H1 (cell line): ENCODE measurements at regions not wholly inside any gene's neighbourhood (a gene's known extent, or its start where the extent isn't known, plus 50 kb on each side); places are given as distances from the start of the nearest gene placed in this dataset.

Experiments
- BRCA1 ChIP-seq: IDR thresholded peaks from 2 replicates; pipeline ENCODE4 v1.6.1; 2012; ENCODE audit warnings: low read depth, low read length, improper control_type of control experiment
- CTCF ChIP-seq, 3 experiments: IDR thresholded peaks; 1 replicate in 2 of 3; 2 replicates in 1 of 3; pipeline versions ENCODE4 v1.5.1 to v1.6.1; 2011; ENCODE audit warnings: low read length in 3 of 3, mild to moderate bottlenecking in 3 of 3, inconsistent platforms in 2 of 3, low read depth in 1 of 3, moderate library complexity in 1 of 3; ENCODE audit not compliant: insufficient read depth in 1 of 3; ENCODE audit errors: control extremely low read depth in 1 of 3
- EP300 ChIP-seq, 2 experiments: IDR thresholded peaks; 1 replicate in 1 of 2; 2 replicates in 1 of 2; pipeline ENCODE4 v1.6.1; 2011 to 2012; ENCODE audit warnings: low read depth in 2 of 2, low read length in 2 of 2, mild to moderate bottlenecking in 2 of 2, borderline replicate concordance in 1 of 2, inconsistent platforms in 1 of 2, moderate library complexity in 1 of 2
- EZH2 ChIP-seq: fragments of 200-600 bp; sonication (generic); IDR thresholded peaks from 2 replicates; pipeline ENCODE4 v1.7.1; 2012; ENCODE audit warnings: low read depth, mild to moderate bottlenecking, moderate library complexity, low read length, inconsistent platforms; ENCODE audit not compliant: severe bottlenecking
- POLR2AphosphoS5 ChIP-seq: IDR thresholded peaks from 2 replicates; pipeline ENCODE4 v1.6.1; 2011; ENCODE audit warnings: low read depth, low read length
- RAD21 ChIP-seq, 2 experiments: IDR thresholded peaks in 1 of 2; conservative IDR thresholded peaks in 1 of 2; 2 replicates each; pipeline ENCODE4 v1.6.1; 2011; ENCODE audit warnings: low read depth in 2 of 2, low read length in 2 of 2, improper control_type of control experiment in 1 of 2, inconsistent platforms in 1 of 2, mild to moderate bottlenecking in 1 of 2, moderate library complexity in 1 of 2
- SIN3A ChIP-seq, 2 experiments: IDR thresholded peaks in 1 of 2; conservative IDR thresholded peaks in 1 of 2; 2 replicates each; pipeline ENCODE4 v1.6.1; 2011 to 2012; ENCODE audit warnings: low read length in 2 of 2, improper control_type of control experiment in 1 of 2, low read depth in 1 of 2, mild to moderate bottlenecking in 1 of 2
- SRF ChIP-seq: IDR thresholded peaks from 2 replicates; pipeline ENCODE4 v1.6.1; 2011; ENCODE audit warnings: mild to moderate bottlenecking, low read depth, low read length, moderate library complexity
- TAF1 ChIP-seq: IDR thresholded peaks from 2 replicates; pipeline ENCODE4 v1.6.1; 2011; ENCODE audit warnings: mild to moderate bottlenecking, low read depth, low read length
- TF ChIP-seq, protein P1 (sequence below): IDR thresholded peaks from 2 replicates; pipeline ENCODE4 v1.6.1; 2011; ENCODE audit warnings: low read length, improper control_type of control experiment

GRCh38 chr5:68053202-68053601 is 162.4 kb upstream of the PIK3R1 start:
- TF ChIP-seq EP300 (IDR thresholded peaks at IDR 0.05; ENCODE audit: borderline replicate concordance in 1 of 2, low read depth in 2 of 2, low read length in 2 of 2) (no peak), TAF1 (no peak), RAD21 (IDR thresholded peaks at IDR 0.05 in 1 of 2, conservative IDR thresholded peaks at IDR 0.05 in 1 of 2; ENCODE audit: low read depth in 2 of 2, low read length in 2 of 2) (no peak), POLR2AphosphoS5 (no peak), CTCF (IDR thresholded peaks at IDR 0.05; ENCODE audit: control extremely low read depth in 1 of 3, insufficient read depth in 1 of 3, low read depth in 1 of 3, low read length in 3 of 3) (no peak), SRF (no peak), EZH2 (no peak), SIN3A (conservative IDR thresholded peaks at IDR 0.05 in 1 of 2, IDR thresholded peaks at IDR 0.05 in 1 of 2; ENCODE audit: low read depth in 1 of 2, low read length in 2 of 2) (no peak), BRCA1 (no peak)
- TF ChIP-seq, protein P1, sequence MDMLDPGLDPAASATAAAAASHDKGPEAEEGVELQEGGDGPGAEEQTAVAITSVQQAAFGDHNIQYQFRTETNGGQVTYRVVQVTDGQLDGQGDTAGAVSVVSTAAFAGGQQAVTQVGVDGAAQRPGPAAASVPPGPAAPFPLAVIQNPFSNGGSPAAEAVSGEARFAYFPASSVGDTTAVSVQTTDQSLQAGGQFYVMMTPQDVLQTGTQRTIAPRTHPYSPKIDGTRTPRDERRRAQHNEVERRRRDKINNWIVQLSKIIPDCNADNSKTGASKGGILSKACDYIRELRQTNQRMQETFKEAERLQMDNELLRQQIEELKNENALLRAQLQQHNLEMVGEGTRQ, result no peak
